ENCODE measurements at regions not wholly inside any gene's neighbourhood (a gene's known extent, or its start where the extent isn't known, plus 50 kb on each side); places are given as distances from the start of the nearest gene placed in this dataset.

DNA sequence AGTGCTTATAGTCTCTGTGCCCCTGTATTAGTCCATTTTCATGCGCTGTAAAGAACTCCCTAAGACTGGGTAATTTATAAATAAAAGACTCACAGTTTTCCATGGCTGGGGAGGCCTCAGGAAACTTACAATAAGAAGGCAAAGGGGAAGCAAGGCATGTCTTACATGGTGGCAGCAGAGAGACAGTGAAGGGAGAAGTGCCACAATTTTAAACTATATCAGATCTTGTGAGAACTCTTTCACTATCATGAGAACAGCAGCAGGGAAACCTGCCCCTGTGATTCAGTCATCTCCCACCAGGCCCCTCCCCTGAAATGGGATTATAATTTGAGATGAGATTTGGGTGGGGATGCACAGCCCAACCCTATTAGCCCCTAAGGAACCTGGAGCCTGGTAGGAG lies 243.2 kb downstream of the EDEM1 start:
- Histone ChIP-seq H3K4me3 (no peak overlapping the region), H4K20me1 (replicated peaks; ENCODE audit: control insufficient read depth, insufficient read depth, low read length) (no peaks in the 10 kb centered on the region), H3K4me2 (ENCODE audit: insufficient read depth, low read length) (no peak overlapping the region), H3K27ac (ENCODE audit: extremely low read depth, low read depth, low read length) (peak overlapping the region; percentile 89; the same call in 2 of the 3 replicates), H3K36me3 (ENCODE audit: control insufficient read depth, insufficient read depth, low read length) (no peaks in the 10 kb centered on the region; the same call in 2 of the 3 replicates), H3K79me2 (ENCODE audit: control insufficient read depth, insufficient read depth, low read length) (no peaks in the 10 kb centered on the region), H3K27me3 (ENCODE audit: control insufficient read depth in 2 of 2, insufficient read depth in 2 of 2, low read length in 2 of 2) (no peaks in the 10 kb centered on the region), H3K9me1 (ENCODE audit: control insufficient read depth, insufficient read depth, low read length) (no peaks in the 10 kb centered on the region), H3K9me3 (replicated peaks; ENCODE audit: control insufficient read depth, insufficient read depth, low read depth, low read length) (peaks cover 19% of the 10 kb centered on the region), H3K4me1 (replicated peaks in 1 of 2; ENCODE audit: control insufficient read depth in 2 of 2, insufficient read depth in 2 of 2, low read length in 2 of 2) (peaks cover 23 to 63% of the 10 kb centered on the region in 2 experiments), H2AFZ (ENCODE audit: low read depth, low read length) (peak overlapping the region; percentile 68; the same call in 1 of the 2 replicates), H3K9ac (ENCODE audit: insufficient read depth in 1 of 2, low read depth in 2 of 2, low read length in 2 of 2) (no peak overlapping the region)
- ChIA-PET CTCF (ENCODE audit: low intra/inter-chr PET ratio) (no interaction called here), POLR2A (no interaction called here)
- WGBS (ENCODE audit: insufficient coverage, low coverage, missing lambda C conversion rate) = 100% methylated on average over 1 of the region's 1 CpG
- TF ChIP-seq ZNF121 (CRISPR knock-in tag; conservative IDR thresholded peaks at IDR 0.05) (no peak), ZFP36 (IDR thresholded peaks at IDR 0.05; ENCODE audit: low read depth, low read length, partially characterized antibody) (peak; percentile 85)
- BruUV-seq (replicated peaks) = no TSS peak
- in situ Hi-C loops (cut with MboI) = no loop called here
- DNase-seq (ENCODE audit: extremely low read depth in 1 of 4, low spot score in 3 of 4) (no peak), ATAC-seq (no peak), FAIRE-seq (no peak)
- intact Hi-C loops (cut with micrococcal nuclease) = no loop called here

DNA sequence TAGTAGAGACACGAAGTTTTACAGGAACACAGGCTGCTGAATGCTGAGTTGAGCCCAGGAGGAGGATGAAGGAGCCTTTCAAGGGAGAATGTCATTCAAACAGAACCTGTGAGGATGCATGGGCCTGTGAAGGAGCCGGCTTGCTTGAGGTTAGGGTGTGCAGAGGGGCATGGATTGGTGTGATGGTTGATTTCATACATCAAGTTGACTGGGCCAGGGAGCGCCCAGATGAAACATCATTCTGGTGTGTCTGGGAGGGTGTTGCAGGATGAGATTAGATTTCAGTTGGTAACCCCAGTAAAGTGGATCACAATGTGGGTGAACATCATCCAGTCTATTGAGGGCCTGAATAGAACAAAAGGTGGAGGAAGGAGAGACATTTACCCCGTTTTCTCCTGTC lies 243.6 kb downstream of the EDEM1 start:
- Histone ChIP-seq H3K9ac (ENCODE audit: insufficient read depth in 1 of 2, low read depth in 2 of 2, low read length in 2 of 2) (no peak overlapping the region), H3K9me3 (replicated peaks; ENCODE audit: control insufficient read depth, insufficient read depth, low read depth, low read length) (peaks cover 19% of the 10 kb centered on the region), H3K27ac (ENCODE audit: extremely low read depth, low read depth, low read length) (no peak overlapping the region; the same call in 2 of the 3 replicates), H3K4me1 (replicated peaks in 1 of 2; ENCODE audit: control insufficient read depth in 2 of 2, insufficient read depth in 2 of 2, low read length in 2 of 2) (peaks cover 23 to 62% of the 10 kb centered on the region in 2 experiments), H3K9me1 (ENCODE audit: control insufficient read depth, insufficient read depth, low read length) (no peaks in the 10 kb centered on the region), H3K36me3 (ENCODE audit: control insufficient read depth, insufficient read depth, low read length) (no peaks in the 10 kb centered on the region; the same call in 2 of the 3 replicates), H3K4me3 (no peak overlapping the region), H3K4me2 (ENCODE audit: insufficient read depth, low read length) (no peak overlapping the region), H4K20me1 (replicated peaks; ENCODE audit: control insufficient read depth, insufficient read depth, low read length) (no peaks in the 10 kb centered on the region), H3K27me3 (ENCODE audit: control insufficient read depth in 2 of 2, insufficient read depth in 2 of 2, low read length in 2 of 2) (no peaks in the 10 kb centered on the region), H2AFZ (ENCODE audit: low read depth, low read length) (0 out of 2 replicates have a peak overlapping the region, but pooled peaks have one; percentile 81), H3K79me2 (ENCODE audit: control insufficient read depth, insufficient read depth, low read length) (no peaks in the 10 kb centered on the region)
- CTCF ChIA-PET (ENCODE audit: low intra/inter-chr PET ratio) = no interaction called here
- intact Hi-C loops (cut with micrococcal nuclease) = no loop called here
- 85% methylated on average over 4 of the region's 4 CpGs for WGBS (ENCODE audit: insufficient coverage, low coverage, missing lambda C conversion rate)
- ATAC-seq (no peak), DNase-seq (ENCODE audit: extremely low read depth in 1 of 4, low spot score in 3 of 4) (no peak), FAIRE-seq (no peak)
- POLR2A ChIA-PET = no interaction called here
- in situ Hi-C loops (cut with MboI) = no loop called here
- TF ChIP-seq, protein P1, sequence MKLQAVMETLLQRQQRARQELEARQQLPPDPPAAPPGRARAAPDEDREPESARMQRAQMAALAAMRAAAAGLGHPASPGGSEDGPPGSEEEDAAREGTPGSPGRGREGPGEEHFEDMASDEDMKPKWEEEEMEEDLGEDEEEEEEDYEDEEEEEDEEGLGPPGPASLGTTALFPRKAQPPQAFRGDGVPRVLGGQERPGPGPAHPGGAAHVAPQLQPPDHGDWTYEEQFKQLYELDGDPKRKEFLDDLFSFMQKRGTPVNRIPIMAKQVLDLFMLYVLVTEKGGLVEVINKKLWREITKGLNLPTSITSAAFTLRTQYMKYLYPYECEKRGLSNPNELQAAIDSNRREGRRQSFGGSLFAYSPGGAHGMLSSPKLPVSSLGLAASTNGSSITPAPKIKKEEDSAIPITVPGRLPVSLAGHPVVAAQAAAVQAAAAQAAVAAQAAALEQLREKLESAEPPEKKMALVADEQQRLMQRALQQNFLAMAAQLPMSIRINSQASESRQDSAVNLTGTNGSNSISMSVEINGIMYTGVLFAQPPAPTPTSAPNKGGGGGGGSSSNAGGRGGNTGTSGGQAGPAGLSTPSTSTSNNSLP (IDR thresholded peaks at IDR 0.05; ENCODE audit: borderline replicate concordance, low read depth, low read length) = no peak
- TF ChIP-seq ZFP1 (CRISPR knock-in tag; IDR thresholded peaks at IDR 0.05) (no peak), ILK (tag; IDR thresholded peaks at IDR 0.05; ENCODE audit: borderline replicate concordance, low read depth) (no peak), ZNF668 (CRISPR knock-in tag; IDR thresholded peaks at IDR 0.05) (no peak), RB1 (IDR thresholded peaks at IDR 0.05; ENCODE audit: low read depth) (no peak), ZNF699 (CRISPR knock-in tag; IDR thresholded peaks at IDR 0.05; ENCODE audit: insufficient replicate concordance) (no peak)
- TF ChIP-seq, protein P2, sequence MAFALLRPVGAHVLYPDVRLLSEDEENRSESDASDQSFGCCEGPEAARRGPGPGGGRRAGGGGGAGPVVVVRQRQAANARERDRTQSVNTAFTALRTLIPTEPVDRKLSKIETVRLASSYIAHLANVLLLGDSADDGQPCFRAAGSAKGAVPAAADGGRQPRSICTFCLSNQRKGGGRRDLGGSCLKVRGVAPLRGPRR (CRISPR knock-in tag; IDR thresholded peaks at IDR 0.05) = no peak
- BruUV-seq (replicated peaks) = no TSS peak
